ENCODE measurements at regions not wholly inside any gene's neighbourhood (a gene's known extent, or its start where the extent isn't known, plus 50 kb on each side); places are given as distances from the start of the nearest gene placed in this dataset.

GRCh38 chr2:144152817-144153271, 367.1 kb downstream of the ZEB2 start:
- TF ChIP-seq CTCF (IDR thresholded peaks at IDR 0.05; ENCODE audit: borderline replicate concordance, insufficient read depth, low read depth, low read length), result no peak
- no peak overlapping the region for H3K4me3 ChIP-seq (ENCODE audit: low read depth, low read length)

- no peak for TF ChIP-seq CTCF (IDR thresholded peaks at IDR 0.05; ENCODE audit: borderline replicate concordance, insufficient read depth, low read depth, low read length)
- H3K4me3 ChIP-seq (ENCODE audit: low read depth, low read length), result no peak overlapping the region
Measured at GRCh38 chr2:144151851-144152250, 368.1 kb downstream of the ZEB2 start.

DNA sequence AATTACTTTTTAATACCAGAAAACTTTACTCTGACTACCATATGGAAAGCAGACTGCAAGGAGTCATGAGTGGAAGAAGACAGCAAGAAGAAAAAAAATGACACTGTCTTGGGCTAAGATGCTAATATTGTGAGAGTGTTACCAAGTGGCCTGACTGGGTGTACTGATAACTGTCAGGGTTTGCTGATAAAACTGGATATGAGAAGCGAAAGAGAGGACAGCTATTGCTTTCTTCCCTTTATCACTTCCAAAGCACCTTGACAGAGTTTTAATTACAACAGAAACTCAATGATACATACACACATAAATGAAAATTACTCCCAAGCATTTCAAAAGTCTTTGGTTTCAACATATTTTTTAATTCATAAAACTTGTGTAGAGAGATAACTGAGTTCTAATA, 368.5 kb downstream of the ZEB2 start:
- H3K4me3 ChIP-seq (ENCODE audit: low read depth, low read length), result no peak overlapping the region
- TF ChIP-seq CTCF (IDR thresholded peaks at IDR 0.05; ENCODE audit: borderline replicate concordance, insufficient read depth, low read depth, low read length), result no peak

GRCh38 chr2:144147356-144147755, 372.6 kb downstream of the ZEB2 start:
- no peak overlapping the region for H3K4me3 ChIP-seq (ENCODE audit: low read depth, low read length)
- TF ChIP-seq CTCF (IDR thresholded peaks at IDR 0.05; ENCODE audit: borderline replicate concordance, insufficient read depth, low read depth, low read length), result no peak

DNA sequence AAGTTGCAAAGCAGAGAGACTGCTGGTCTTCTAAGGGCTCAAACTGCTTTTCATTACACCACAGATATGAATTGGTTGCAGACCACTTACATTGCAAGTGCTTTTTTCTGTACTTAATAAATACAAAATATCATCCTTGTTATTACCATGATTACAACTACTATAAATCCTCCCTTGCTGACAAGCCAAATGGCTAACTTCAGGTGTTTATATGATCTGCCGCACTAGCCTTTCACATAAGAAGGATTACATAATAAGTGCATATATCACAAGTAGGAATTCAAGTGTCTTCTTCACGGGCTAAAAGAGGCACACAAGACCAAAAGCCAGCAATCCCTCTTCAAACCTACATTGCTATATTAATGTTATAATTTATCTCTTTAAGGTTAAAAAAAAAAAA, 373.0 kb downstream of the ZEB2 start:
- no peak for TF ChIP-seq CTCF (IDR thresholded peaks at IDR 0.05; ENCODE audit: borderline replicate concordance, insufficient read depth, low read depth, low read length)
- no peak overlapping the region for H3K4me3 ChIP-seq (ENCODE audit: low read depth, low read length)

- no peak overlapping the region for H3K4me3 ChIP-seq (ENCODE audit: low read depth, low read length)
- TF ChIP-seq CTCF (IDR thresholded peaks at IDR 0.05; ENCODE audit: borderline replicate concordance, insufficient read depth, low read depth, low read length), result no peak
Measured at GRCh38 chr2:144146076-144146475, 373.8 kb downstream of the ZEB2 start.

GRCh38 chr2:144143294-144144151, 376.4 kb downstream of the ZEB2 start:
- no peak overlapping the region for H3K4me3 ChIP-seq (ENCODE audit: low read depth, low read length)
- no peak for TF ChIP-seq CTCF (IDR thresholded peaks at IDR 0.05; ENCODE audit: borderline replicate concordance, insufficient read depth, low read depth, low read length)
